ENCODE measurements at regions not wholly inside any gene's neighbourhood (a gene's known extent, or its start where the extent isn't known, plus 50 kb on each side); places are given as distances from the start of the nearest gene placed in this dataset.

DNA sequence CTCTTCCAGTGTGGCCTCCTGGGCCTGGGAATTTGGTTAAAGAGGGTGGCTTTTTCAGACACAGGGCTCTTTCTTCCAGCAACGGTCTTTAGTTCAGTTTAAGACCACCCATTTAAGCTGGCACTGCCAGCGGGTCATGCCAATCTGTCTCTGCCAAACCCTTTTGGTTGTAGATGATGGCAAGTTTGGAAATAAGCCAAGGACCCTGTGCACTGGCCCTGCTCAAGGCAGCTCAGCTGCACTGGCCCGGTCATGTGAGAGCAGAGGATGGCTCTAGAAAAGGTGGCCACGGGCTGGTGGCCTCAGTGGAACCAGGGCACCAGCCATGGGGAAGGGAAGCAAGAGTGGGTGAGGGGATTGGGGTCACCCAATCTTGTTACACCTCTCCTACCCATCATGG lies 294.1 kb downstream of the GLRX3 start:
- TF ChIP-seq, protein P1, sequence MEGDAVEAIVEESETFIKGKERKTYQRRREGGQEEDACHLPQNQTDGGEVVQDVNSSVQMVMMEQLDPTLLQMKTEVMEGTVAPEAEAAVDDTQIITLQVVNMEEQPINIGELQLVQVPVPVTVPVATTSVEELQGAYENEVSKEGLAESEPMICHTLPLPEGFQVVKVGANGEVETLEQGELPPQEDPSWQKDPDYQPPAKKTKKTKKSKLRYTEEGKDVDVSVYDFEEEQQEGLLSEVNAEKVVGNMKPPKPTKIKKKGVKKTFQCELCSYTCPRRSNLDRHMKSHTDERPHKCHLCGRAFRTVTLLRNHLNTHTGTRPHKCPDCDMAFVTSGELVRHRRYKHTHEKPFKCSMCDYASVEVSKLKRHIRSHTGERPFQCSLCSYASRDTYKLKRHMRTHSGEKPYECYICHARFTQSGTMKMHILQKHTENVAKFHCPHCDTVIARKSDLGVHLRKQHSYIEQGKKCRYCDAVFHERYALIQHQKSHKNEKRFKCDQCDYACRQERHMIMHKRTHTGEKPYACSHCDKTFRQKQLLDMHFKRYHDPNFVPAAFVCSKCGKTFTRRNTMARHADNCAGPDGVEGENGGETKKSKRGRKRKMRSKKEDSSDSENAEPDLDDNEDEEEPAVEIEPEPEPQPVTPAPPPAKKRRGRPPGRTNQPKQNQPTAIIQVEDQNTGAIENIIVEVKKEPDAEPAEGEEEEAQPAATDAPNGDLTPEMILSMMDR (conservative IDR thresholded peaks at IDR 0.05; ENCODE audit: low read length): no peak
- no peak for TF ChIP-seq EZH2phosphoT487 (IDR thresholded peaks at IDR 0.05; ENCODE audit: borderline replicate concordance)
